Mucosa of rectum (tissue), 2 donors: ENCODE measurements at regions not wholly inside any gene's neighbourhood (a gene's known extent, or its start where the extent isn't known, plus 50 kb on each side); places are given as distances from the start of the nearest gene placed in this dataset.

Experiments
- H3K27ac ChIP-seq, 2 donors: one replicate each; pipeline ENCODE4 v1.7.0; 2013; ENCODE audit warnings: inconsistent platforms in 2 of 2, low read depth in 2 of 2, low read length in 2 of 2
- H3K27me3 ChIP-seq, 2 donors: one replicate each; pipeline ENCODE4 v1.7.0; 2013; ENCODE audit warnings: low read length in 2 of 2; ENCODE audit not compliant: control insufficient read depth in 2 of 2, insufficient read depth in 2 of 2
- H3K36me3 ChIP-seq, 2 donors: one replicate each; pipeline ENCODE4 v1.7.0; 2013; ENCODE audit warnings: low read length in 2 of 2; ENCODE audit not compliant: control insufficient read depth in 2 of 2, insufficient read depth in 2 of 2
- H3K4me1 ChIP-seq, 2 donors: one replicate each; pipeline ENCODE4 v1.7.0; 2013; ENCODE audit warnings: low read length in 2 of 2, mild to moderate bottlenecking in 1 of 2; ENCODE audit not compliant: control insufficient read depth in 2 of 2, insufficient read depth in 2 of 2
- H3K4me3 ChIP-seq, 2 donors: one replicate each; pipeline ENCODE4 v1.7.0; 2013; ENCODE audit warnings: low read length in 2 of 2
- H3K9ac ChIP-seq, 2 donors: one replicate each; pipeline ENCODE4 v1.7.0; 2013; ENCODE audit warnings: low read length in 2 of 2, low read depth in 1 of 2, mild to moderate bottlenecking in 1 of 2
- H3K9me3 ChIP-seq, 2 donors: one replicate each; pipeline ENCODE4 v1.7.0; 2013; ENCODE audit warnings: low read length in 2 of 2; ENCODE audit not compliant: control insufficient read depth in 2 of 2
- donor health status: healthy.
- donor health status: Normal muscosa, but diverticular disease.

DNA sequence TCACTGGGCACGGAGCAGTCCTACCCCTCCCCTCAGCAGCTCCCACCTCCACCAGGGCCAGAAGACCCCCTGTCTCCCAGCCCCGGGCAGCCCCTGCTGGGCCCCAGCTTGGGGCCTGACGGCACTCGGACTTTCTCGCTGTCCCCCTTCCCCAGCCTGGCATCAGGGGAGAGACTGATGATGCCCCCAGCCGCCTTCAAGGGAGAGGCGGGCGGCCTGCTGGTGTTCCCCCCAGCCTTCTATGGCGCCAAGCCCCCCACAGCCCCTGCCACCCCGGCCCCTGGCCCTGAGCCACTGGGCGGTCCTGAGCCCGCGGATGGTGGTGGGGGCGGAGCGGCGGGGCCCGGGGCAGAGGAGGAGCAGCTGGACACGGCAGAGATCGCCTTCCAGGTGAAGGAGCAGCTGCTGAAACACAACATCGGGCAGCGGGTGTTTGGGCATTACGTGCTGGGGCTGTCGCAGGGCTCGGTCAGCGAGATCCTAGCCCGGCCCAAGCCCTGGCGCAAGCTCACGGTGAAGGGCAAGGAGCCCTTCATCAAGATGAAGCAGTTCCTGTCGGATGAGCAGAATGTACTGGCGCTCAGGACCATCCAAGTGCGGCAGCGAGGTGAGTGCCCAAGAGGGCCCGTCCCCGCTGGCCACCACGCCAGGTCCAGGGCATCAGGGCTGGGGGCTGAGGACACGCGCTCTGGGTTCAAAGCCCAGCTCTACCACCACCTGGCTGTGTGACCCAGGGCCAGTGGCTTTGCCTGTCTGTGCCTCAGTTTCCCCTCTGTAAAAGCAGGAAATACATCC, 58.6 kb downstream of the PHETA1 start:
- H3K4me1 ChIP-seq, result no peaks in the 10 kb centered on the region
- no peak overlapping the region for H3K4me3 ChIP-seq
- H3K9me3 ChIP-seq, result peaks cover 0 to 1% of the 10 kb centered on the region in 2 donors
- no peak overlapping the region for H3K9ac ChIP-seq
- H3K27ac ChIP-seq, result no peak overlapping the region
- H3K36me3 ChIP-seq, result no peaks in the 10 kb centered on the region
- no peaks in the 10 kb centered on the region for H3K27me3 ChIP-seq

GRCh38 chr12:111309584-111309983, 59.3 kb downstream of the PHETA1 start:
- H3K4me3 ChIP-seq, result no peak overlapping the region
- H3K27ac ChIP-seq, result no peak overlapping the region
- H3K36me3 ChIP-seq, result no peaks in the 10 kb centered on the region

DNA sequence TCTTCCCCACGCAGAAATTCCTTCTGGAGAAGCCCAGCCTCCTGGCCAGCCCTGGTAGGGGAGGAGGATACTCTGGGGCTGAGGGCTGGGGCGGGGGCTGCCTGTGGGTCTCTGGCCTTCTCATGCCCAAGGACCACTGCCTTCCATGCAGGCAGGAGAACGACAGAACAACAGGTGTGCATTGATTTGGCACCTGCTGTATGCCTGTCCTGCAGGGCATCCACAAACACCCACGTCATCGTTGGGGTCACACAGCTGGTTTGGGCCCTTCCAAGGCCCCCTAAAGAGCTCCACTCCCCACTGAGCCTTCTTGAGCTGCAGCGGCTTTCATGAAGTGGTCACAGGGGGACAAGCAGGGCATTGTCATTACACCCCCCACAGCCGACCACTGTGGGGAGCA, 60.4 kb downstream of the PHETA1 start:
- H3K4me1 ChIP-seq, result no peaks in the 10 kb centered on the region
- no peak overlapping the region for H3K9ac ChIP-seq
- no peaks in the 10 kb centered on the region for H3K36me3 ChIP-seq
- H3K27me3 ChIP-seq, result no peaks in the 10 kb centered on the region
- H3K4me3 ChIP-seq, result no peak overlapping the region
- peaks cover 9 to 15% of the 10 kb centered on the region in 2 donors for H3K9me3 ChIP-seq
- H3K27ac ChIP-seq, result no peak overlapping the region

More at GRCh38 chr12:111309584-111309983, 59.3 kb downstream of the PHETA1 start:
- Histone ChIP-seq H3K9ac (no peak overlapping the region), H3K4me1 (no peaks in the 10 kb centered on the region), H3K9me3 (peaks cover 7% of the 10 kb centered on the region in 2 donors), H3K27me3 (no peaks in the 10 kb centered on the region)

DNA sequence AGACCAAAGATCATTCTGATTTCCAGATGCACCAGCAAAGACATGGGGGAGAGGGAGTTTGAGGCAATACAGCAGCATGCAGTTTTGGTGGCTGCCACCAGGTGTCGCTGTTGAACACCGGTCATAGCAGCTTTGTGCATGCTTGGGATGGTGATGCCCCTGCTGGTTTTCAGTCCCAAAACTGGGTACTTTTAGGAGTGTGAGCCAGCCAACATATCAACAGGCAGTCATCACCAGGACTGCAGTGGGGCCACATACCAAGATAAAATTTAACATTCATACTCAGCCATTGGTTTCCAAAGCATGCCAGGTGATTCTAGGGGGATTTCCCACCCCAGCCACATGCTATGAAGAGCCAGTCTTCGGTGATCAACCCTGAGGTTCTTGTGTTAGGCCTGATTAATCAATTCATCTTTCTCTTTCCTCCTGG, 64.2 kb downstream of the PHETA1 start:
- no peaks in the 10 kb centered on the region for H3K36me3 ChIP-seq
- no peaks in the 10 kb centered on the region for H3K4me1 ChIP-seq
- no peak overlapping the region for H3K27ac ChIP-seq

DNA sequence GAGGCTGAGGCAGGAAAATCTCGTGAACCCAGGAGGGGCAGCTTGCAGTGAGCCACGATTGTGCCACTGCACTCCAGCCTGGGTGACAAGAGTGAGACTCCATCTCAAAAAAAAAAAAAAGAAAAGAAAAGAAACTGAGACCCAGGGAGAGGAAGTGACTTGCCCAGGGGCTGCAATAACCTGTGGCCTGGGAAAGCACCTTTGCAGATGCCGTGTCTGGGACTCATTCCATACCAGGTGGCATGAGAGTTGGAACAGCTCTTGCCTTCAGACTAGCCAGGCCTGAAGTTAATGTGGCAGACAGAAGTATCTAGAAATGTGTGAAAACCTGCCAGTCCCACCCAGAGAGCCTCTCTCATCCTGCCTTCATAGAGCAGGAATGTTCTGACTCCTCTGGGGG, 65.4 kb downstream of the PHETA1 start:
- Histone ChIP-seq H3K4me1 (no peaks in the 10 kb centered on the region), H3K4me3 (no peak overlapping the region), H3K27me3 (no peaks in the 10 kb centered on the region), H3K36me3 (no peaks in the 10 kb centered on the region), H3K9ac (no peak overlapping the region), H3K27ac (no peak overlapping the region), H3K9me3 (peaks cover 9 to 15% of the 10 kb centered on the region in 2 donors)

More for the DNA sequence above, 64.2 kb downstream of the PHETA1 start:
- Histone ChIP-seq H3K4me3 (no peak overlapping the region), H3K9ac (no peak overlapping the region), H3K27me3 (no peaks in the 10 kb centered on the region), H3K9me3 (peaks cover 9 to 15% of the 10 kb centered on the region in 2 donors)

GRCh38 chr12:111298582-111299436, 70.1 kb downstream of the PHETA1 start:
- no peaks in the 10 kb centered on the region for H3K9me3 ChIP-seq
- no peaks in the 10 kb centered on the region for H3K36me3 ChIP-seq
- no peak overlapping the region for H3K4me3 ChIP-seq
- no peak overlapping the region for H3K9ac ChIP-seq
- no peak overlapping the region for H3K27ac ChIP-seq
- H3K4me1 ChIP-seq, result no peaks in the 10 kb centered on the region
- no peaks in the 10 kb centered on the region for H3K27me3 ChIP-seq

- H3K27me3 ChIP-seq, result no peaks in the 10 kb centered on the region
- no peaks in the 10 kb centered on the region for H3K9me3 ChIP-seq
- no peak overlapping the region for H3K9ac ChIP-seq
- no peak overlapping the region for H3K4me3 ChIP-seq
- no peak overlapping the region for H3K27ac ChIP-seq
- no peaks in the 10 kb centered on the region for H3K36me3 ChIP-seq
- no peaks in the 10 kb centered on the region for H3K4me1 ChIP-seq
These were observed 71.0 kb downstream of the PHETA1 start for GRCh38 chr12:111297703-111298426.

DNA sequence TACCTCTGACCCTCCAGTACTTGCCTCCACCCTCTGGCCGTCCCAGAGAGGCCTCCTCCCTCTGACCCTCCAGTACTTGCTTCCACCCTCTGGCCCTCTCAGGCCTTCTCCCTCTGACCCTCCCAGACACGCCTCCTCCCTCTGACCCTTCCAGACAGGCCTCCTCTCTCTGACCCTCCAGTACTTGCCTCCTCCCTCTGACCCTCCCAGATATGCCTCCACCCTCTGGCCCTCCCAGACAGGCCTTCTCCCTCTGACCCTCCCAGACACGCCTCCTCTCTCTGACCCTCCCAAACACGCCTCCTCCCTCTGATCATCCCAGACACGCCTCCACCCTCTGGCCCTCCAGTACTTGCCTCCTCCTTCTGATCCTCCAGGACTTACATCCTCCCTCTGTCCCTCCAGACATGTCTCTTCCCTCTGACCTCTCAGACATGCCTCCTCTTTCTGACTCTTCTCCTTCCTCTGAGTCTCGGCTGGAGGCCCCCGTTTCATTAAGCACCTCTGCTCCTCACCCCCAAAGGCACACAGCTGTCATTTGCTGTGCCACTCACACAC, 71.9 kb downstream of the PHETA1 start:
- H3K36me3 ChIP-seq, result no peaks in the 10 kb centered on the region
- H3K27ac ChIP-seq, result no peak overlapping the region
- H3K27me3 ChIP-seq, result no peaks in the 10 kb centered on the region
- H3K9me3 ChIP-seq, result no peaks in the 10 kb centered on the region
- no peak overlapping the region for H3K9ac ChIP-seq
- no peaks in the 10 kb centered on the region for H3K4me1 ChIP-seq
- no peak overlapping the region for H3K4me3 ChIP-seq

DNA sequence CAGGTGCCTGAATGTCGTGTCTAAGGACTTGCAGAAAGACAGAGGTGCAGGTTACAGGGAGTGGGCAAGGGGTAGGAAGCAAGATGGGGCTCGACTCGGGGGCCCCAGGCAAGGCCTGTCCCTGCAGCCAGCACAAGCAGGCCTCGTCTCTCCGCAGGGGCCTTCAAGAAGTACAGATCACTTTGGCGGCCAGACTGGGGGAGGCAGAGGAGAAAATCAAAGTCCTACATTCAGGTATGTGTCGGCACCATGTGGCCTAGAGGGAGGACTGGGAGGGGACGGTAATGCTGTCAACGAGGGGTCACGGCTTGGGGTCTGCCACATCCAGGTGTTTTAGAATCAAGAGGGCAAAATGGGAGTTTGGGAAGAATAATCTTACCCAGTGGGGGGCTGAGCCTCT, 73.7 kb downstream of the PHETA1 start:
- H3K4me1 ChIP-seq, result no peaks in the 10 kb centered on the region
- no peaks in the 10 kb centered on the region for H3K9me3 ChIP-seq
- H3K9ac ChIP-seq, result no peak overlapping the region
- no peaks in the 10 kb centered on the region for H3K36me3 ChIP-seq
- H3K4me3 ChIP-seq, result no peak overlapping the region
- H3K27me3 ChIP-seq, result no peaks in the 10 kb centered on the region
- H3K27ac ChIP-seq, result no peak overlapping the region
